ENCODE measurements at regions not wholly inside any gene's neighbourhood (a gene's known extent, or its start where the extent isn't known, plus 50 kb on each side); places are given as distances from the start of the nearest gene placed in this dataset.

DNA sequence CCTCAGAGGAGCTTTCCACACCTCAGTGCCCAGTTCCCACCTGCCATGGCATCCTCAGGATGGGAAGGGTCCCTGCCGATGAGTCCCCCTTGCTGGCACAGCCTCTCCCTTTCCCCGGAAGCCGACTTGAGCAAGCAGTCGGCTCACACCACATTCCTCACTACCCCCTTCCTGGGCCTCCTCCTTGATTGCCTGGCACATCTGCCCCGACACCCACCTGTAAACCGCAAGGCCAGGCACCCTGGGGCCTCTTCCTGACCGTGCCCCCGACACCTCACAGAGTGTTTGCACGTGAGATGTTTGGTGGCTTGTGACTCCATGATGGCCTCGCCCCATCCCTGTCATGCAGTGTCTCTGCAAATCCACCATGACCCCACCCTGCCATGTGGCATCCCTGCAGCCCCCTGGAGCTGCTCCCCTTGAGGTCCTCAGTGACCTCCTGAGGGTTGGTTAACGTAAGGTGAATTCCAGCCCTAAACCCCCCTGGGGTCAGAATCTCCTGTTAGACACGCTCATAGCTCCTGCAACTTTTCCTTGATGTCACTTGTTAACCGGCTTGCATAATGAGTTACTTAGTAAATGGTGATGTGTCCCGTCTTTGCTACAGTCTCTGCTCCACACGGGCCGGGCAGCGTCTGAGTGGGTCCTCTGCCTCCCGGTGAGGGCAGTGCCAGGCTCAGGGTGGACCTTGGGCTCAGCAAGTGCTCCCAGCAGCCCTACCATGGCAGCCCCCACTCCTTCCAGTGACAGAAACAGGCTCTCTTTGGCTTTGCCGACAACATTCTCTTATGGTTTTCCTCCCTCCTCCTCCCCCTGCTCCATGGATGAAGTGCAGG is 115.9 kb upstream of the FRMD1 start:
- WGBS, 2 donors: 59% methylated on average over 19 of the region's 19 CpGs
- DNase-seq (peak in 1 of 6 donors; percentile 8), ATAC-seq (peak in 2 of 4 donors; percentile 3 to 5), FAIRE-seq (no peak)
- no peak overlapping the region for H3K4me3 ChIP-seq
- TF ChIP-seq, protein P1, sequence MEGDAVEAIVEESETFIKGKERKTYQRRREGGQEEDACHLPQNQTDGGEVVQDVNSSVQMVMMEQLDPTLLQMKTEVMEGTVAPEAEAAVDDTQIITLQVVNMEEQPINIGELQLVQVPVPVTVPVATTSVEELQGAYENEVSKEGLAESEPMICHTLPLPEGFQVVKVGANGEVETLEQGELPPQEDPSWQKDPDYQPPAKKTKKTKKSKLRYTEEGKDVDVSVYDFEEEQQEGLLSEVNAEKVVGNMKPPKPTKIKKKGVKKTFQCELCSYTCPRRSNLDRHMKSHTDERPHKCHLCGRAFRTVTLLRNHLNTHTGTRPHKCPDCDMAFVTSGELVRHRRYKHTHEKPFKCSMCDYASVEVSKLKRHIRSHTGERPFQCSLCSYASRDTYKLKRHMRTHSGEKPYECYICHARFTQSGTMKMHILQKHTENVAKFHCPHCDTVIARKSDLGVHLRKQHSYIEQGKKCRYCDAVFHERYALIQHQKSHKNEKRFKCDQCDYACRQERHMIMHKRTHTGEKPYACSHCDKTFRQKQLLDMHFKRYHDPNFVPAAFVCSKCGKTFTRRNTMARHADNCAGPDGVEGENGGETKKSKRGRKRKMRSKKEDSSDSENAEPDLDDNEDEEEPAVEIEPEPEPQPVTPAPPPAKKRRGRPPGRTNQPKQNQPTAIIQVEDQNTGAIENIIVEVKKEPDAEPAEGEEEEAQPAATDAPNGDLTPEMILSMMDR (IDR thresholded peaks at IDR 0.05): no peak
- H3K36me3 ChIP-seq: no peaks in the 10 kb centered on the region
- H3K27me3 ChIP-seq: no peaks in the 10 kb centered on the region
- peaks cover 6 to 10% (median 9%) of the 10 kb centered on the region in 3 donors for H3K4me1 ChIP-seq
- intact Hi-C loops (cut with DNase I): loop anchor here in 1 of 3 donors (5.0 kb wide), 1 partner anchor 157 kb away; no protein-coding TSS in a partner anchor
- H3K9me3 ChIP-seq: no peaks in the 10 kb centered on the region
- peak overlapping the region in 2 of 4 donors; percentile 23 to 57 for H3K27ac ChIP-seq

DNA sequence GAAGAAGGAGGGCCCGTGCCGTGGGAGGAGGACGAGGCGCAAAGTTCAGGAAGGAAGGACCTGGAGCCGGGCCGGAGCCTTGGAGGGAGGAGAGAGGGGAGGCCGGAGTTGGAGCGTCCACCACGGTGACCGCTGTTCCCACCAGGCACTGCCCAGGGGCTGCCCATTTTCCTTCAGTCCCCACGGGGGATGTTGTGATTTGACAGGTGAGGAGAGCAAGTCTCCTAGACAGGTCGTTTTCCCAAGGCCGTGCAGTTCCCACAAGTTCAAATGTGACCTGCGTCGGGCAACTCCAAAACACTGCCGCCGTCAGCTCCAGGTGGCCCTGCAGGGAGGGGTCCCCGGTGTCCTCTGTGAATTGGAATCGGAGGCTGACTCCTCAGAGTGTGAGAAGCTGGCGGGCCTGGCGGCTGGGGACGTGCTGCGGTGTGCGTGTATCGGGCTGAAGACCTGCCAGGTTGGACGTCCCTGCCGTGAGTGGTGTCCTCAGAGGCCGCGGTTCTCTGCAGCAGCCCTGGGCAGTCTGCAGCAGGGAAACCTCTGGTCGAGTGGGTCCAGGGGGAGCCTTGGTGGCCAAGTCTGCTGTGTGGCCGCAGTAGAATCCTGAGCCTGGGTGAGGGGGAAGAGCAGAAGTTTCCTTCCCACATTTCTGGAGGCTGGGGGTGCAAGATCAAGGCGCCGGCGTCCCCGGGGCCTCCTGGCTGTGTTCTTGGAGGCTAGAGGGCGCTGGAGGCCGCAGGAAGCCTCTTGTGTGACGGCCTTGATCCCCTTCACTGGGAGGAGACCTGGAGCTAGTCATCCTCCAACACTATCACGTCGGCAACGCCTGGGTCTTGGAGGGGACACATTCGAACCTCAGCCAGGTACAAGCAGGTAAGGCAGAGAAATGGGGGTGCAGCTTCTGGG is 115.1 kb upstream of the FRMD1 start:
- TF ChIP-seq, protein P1 (IDR thresholded peaks at IDR 0.05): no peak
- Histone ChIP-seq H3K27me3 (no peaks in the 10 kb centered on the region), H3K27ac (no peak overlapping the region), H3K4me3 (no peak overlapping the region), H3K9me3 (no peaks in the 10 kb centered on the region), H3K36me3 (no peaks in the 10 kb centered on the region), H3K4me1 (peaks cover 6 to 10% (median 9%) of the 10 kb centered on the region in 3 donors)
- DNase-seq (no peak), FAIRE-seq (no peak), ATAC-seq (no peak)
- intact Hi-C loops (cut with DNase I): no loop called here
- 70 to 77% methylated on average over 42 of the region's 42 CpGs for WGBS, 2 donors

DNA sequence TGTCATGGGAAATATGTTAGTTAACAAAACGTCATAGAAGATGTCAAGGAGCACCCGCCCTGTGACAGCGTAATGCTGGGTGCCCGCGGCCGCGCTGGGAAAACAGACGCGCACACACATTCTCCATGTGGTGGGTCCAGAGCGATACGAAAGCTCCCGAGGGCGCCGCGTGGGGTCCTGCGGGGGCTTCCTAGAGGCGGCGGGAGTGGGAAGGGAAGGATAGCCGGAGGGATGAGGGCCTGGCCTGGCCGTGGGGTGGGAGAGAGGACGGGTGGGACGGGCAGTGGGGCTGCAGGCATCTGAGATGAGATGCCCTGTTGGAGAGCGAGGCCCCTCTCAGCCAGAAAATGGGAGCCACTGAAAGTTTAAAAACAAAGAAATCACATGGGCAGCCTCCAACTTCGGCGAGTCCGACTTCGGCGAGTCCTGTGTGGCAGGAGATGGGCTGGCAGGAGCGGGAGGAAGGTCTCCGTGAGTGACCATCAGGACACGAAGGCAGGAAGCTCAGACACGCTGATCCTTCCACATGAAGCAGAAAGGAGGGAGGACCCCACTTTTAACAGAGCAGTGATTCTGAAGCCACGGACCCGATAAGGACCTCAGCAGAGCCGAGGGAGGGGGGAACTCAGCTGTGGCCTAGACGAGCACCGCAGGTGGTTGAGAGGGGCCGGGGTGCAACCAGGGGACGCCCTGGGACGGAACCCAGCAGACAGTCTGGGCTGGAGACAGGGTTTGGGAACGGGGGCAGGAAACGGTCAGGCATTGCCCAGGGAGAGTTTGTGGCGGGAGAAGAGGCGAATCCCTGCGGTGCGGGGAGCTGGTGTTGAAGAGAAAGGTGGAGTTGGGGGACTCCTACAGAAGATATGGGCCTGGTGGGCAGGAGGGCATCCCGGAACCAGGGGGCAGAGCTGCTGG is 114.1 kb upstream of the FRMD1 start:
- FAIRE-seq (no peak), DNase-seq (no peak), ATAC-seq (no peak)
- H3K36me3 ChIP-seq: no peaks in the 10 kb centered on the region
- H3K4me1 ChIP-seq: peaks cover 6 to 10% (median 9%) of the 10 kb centered on the region in 3 donors
- no peaks in the 10 kb centered on the region for H3K27me3 ChIP-seq
- intact Hi-C loops (cut with DNase I): no loop called here
- H3K9me3 ChIP-seq: no peaks in the 10 kb centered on the region
- TF ChIP-seq, protein P1 (IDR thresholded peaks at IDR 0.05): no peak
- no peak overlapping the region for H3K27ac ChIP-seq
- H3K4me3 ChIP-seq: no peak overlapping the region
- WGBS, 2 donors: 78 to 84% methylated on average over 46 to 47 of the region's 47 CpGs

DNA sequence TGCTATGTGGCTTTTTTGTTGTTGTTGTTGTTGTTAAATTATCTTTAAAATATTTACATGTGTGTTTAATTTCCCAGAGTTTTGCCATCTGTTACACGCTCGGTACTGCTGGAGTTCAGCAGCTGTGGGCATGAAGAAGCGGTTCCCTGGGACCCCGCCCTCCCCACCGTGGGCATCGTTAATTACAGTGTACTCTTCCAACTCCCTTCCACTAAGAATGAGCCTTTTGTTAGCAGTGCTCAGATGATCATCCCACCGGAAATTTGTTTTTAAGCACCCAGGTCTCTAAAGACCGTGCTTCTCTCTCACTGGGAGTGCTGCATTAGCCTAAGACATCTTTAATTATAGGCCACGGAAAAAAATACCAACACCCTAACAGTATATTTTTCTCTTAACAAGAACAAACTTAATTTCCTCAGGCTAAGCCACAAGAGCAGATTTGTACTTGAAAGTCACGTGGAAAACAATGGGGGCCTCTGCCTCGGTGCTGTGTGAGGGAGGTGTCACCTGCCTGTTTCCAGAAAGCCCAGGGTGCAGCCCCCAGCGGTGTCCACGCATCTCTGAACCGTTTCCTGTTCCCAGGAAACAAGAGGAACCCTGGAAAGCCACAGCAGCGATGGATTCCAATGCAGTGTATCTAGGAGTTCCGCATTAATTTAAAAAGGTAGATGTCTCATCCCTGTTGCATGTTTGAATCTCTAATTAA is 113.3 kb upstream of the FRMD1 start:
- peaks cover 6 to 10% (median 9%) of the 10 kb centered on the region in 3 donors for H3K4me1 ChIP-seq
- H3K27me3 ChIP-seq: no peaks in the 10 kb centered on the region
- no peak overlapping the region for H3K27ac ChIP-seq
- no peaks in the 10 kb centered on the region for H3K36me3 ChIP-seq
- intact Hi-C loops (cut with DNase I): no loop called here
- TF ChIP-seq, protein P1 (IDR thresholded peaks at IDR 0.05): no peak
- H3K4me3 ChIP-seq: no peak overlapping the region
- no peak for FAIRE-seq
- WGBS, 2 donors: 45 to 58% methylated on average over 16 of the region's 16 CpGs
- H3K9me3 ChIP-seq: no peaks in the 10 kb centered on the region
- DNase-seq: no peak
- no peak for ATAC-seq
